Skin of body (tissue), 1 donor: ENCODE measurements at regions not wholly inside any gene's neighbourhood (a gene's known extent, or its start where the extent isn't known, plus 50 kb on each side); places are given as distances from the start of the nearest gene placed in this dataset.

Source experiments
- DNase-seq: peaks from one replicate; lab custom pipeline; 2025; lab: John Stamatoyannopoulos, UW

DNA sequence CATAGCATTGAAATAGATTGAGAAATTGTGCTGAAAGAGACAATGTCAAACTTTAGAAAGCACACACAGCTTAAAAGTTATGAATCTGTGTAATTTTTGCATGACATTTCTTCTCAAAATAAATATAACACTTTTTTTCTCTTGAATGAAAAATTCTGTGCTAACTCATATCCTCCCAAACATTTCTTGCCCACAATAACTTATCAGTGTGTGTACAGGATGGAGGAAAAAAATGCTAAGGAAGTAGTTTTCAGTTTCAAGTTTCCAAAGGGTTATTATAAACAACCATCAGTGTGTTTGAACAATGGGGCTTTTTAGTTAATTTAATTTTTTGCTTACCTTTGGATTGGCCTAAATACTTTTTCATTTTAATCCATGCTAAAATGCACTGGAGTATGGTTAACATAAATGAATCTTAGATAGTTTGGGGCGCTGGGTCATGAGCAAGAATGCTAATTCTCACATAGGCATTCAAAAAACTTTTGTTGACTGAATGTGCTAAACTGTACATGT lies 82.9 kb upstream of the ARHGAP20 start:
- no peak for DNase-seq

DNA sequence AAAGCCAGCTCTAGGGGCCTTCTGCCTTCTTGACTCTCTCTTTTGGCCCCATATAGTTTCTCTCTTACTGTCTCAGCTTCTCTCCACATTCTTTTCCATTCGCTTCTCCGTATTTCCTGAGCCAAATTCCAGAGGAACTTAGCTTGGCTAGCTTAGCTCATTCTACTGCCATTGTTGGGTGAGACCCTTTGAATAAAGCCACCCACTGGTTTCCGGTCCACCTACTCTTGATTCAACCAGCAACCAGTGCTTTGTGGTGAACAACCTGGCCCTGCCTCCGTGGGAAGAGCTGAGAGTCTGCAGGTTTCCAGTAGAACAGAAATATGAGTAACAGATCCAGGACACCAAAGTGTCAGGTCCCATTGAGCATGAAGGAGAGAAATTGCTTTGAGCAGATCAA lies 81.3 kb upstream of the ARHGAP20 start:
- no peak for DNase-seq

- no peak for DNase-seq
These were observed 79.4 kb upstream of the ARHGAP20 start for GRCh38 chr11:110791621-110792020.

- no peak for DNase-seq
These were observed 75.4 kb upstream of the ARHGAP20 start for GRCh38 chr11:110787680-110788079.

DNA sequence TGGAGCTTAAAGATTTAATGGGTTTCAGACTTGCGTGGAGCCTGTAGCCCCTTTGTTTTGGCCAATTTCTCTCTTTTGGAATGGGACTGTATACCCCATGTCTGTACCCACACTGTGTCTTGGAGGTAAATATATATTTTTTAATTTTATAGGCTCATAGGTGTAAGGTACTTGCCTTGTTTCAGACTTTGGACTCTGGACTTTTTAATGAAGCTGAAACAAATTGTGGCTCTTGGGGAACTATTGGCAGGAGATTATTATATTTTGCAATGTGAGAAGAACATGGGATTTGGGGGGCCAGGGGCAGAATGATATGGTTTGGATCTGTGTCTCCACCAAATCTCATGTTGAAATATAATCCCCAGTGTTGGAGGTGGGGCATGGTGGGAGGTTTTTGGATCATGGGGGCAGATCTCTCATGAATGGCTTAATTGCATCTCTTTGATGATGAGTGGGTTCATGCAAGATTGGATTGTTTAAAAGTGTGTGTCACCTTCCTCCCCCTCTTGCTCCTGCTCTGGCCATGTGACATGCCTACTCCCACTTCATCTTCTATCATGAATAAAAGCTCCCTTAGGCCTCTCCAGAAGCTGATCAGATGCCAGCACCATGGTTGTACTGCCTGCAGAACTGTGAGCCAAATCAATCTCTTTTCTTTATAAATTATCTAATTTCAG lies 74.1 kb upstream of the ARHGAP20 start:
- no peak for DNase-seq

- no peak for DNase-seq
These were observed 73.2 kb upstream of the ARHGAP20 start for GRCh38 chr11:110785398-110785797.

DNA sequence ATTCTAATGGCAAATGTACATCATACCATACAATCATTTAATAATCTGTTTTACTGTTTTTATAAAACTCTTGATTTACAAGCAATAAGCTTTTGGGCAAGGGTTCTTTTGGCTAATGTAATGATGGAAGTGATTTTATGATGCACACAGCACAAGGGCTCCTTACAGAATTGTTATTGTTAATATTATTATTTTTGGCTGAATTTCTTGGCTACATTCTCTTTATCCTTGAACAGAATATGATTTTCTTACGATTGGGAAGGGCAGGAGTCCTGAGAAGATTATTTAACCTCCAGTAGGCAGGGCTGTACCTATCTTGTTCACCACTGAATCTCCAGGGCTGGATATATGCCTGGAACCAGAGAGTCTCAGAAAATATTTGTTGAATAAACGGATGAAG lies 70.4 kb upstream of the ARHGAP20 start:
- no peak for DNase-seq

- no peak for DNase-seq
These were observed 66.9 kb upstream of the ARHGAP20 start for GRCh38 chr11:110779108-110779507.

DNA sequence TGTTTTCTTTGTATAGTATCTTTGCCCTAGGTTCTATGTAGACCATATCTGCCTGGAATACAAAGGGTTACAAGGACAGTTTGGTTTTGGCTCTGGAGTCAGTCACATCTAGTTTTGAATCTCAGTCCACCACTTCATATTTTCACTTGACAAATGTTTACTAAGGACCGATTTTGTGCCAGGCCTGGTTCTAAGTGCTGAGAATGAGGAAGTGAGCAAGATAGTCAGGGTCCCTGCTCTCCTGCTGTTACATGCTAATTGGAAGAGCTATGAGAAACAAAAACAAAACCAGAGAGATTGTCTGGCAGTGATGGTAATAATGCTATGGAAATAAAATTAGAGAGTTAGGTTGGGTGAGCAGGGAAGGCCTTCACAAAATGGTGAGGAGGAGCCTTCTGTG lies 66.1 kb upstream of the ARHGAP20 start:
- DNase-seq, result no peak

GRCh38 chr11:110777775-110778174 lies 65.5 kb upstream of the ARHGAP20 start:
- DNase-seq, result no peak

GRCh38 chr11:110776081-110776480 lies 63.8 kb upstream of the ARHGAP20 start:
- DNase-seq, result no peak

- no peak for DNase-seq
These were observed 62.1 kb upstream of the ARHGAP20 start for GRCh38 chr11:110774138-110775014.

GRCh38 chr11:110773442-110773841 lies 61.2 kb upstream of the ARHGAP20 start:
- no peak for DNase-seq

DNA sequence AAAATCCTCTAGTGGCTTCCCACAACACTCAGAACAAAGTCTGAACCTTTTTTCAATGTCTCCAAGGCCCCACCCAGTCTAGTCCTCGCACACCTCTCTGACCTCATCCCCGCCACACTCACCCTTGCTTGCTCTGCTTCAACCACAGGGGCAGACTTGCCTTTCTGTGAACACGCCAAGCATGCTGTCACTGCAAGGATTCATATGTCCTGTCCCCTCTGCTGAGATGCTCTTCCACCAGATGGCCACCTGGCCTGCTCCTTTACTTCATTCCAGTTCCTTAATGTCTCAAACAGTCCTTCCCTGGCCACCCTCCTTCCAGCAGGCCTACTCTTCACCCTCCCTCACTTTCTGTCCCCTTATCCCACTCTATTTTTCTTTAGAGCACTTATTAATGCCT lies 60.6 kb upstream of the ARHGAP20 start:
- DNase-seq, result no peak

DNA sequence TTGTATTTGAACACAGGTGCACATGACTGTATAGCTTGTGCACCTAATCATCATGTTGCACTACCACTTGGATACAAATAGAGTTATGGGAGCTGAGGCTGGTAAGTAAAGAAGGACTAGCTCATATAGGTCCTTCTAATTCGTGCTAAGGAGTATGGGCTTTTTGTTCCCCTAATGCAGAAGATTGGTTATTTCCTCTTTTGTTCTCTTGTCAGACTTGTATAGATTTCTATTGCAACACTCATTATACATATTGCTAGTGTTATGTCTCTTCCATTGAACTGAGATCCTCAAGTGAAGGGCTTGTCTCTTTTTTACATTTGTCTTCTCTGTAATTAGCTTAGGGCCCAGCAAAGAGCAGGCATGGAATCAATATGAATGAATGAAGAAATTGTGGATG lies 54.1 kb upstream of the ARHGAP20 start:
- DNase-seq, result no peak

- no peak for DNase-seq
These were observed 52.2 kb upstream of the ARHGAP20 start for GRCh38 chr11:110764485-110764884.

- peak; percentile 66 for DNase-seq
These were observed 51.2 kb upstream of the ARHGAP20 start for GRCh38 chr11:110763249-110764011.

GRCh38 chr11:110762590-110762989 lies 50.4 kb upstream of the ARHGAP20 start:
- peak; percentile 4 for DNase-seq
